Psoas muscle (tissue), 7 donors: ENCODE measurements at regions not wholly inside any gene's neighbourhood (a gene's known extent, or its start where the extent isn't known, plus 50 kb on each side); places are given as distances from the start of the nearest gene placed in this dataset.

Experiments
- ATAC-seq, 4 donors: fragments of 200-7000 bp; cut with Tn5 transposase; one replicate each; pipeline ENCODE4 v1.9.1; 2020; ENCODE audit warnings: moderate library complexity in 3 of 4, mild to moderate bottlenecking in 2 of 4
- DNase-seq, 2 donors: peaks; one replicate each; pipeline ENCODE4 v3.0.0-alpha.2; 2020
- H3K27ac ChIP-seq: fragments of 200-600 bp; one replicate; pipeline ENCODE4 v1.8.0; 2022
- H3K27me3 ChIP-seq, 3 donors: fragments of 200-600 bp in 1 of 3; one replicate each; pipeline versions ENCODE4 v1.6.1 to v1.8.0; 2013 to 2022; ENCODE audit warnings: low read length in 2 of 3, mild to moderate bottlenecking in 2 of 3, moderate library complexity in 1 of 3; ENCODE audit not compliant: insufficient read depth in 3 of 3
- H3K36me3 ChIP-seq, 2 donors: fragments of 200-600 bp in 1 of 2; one replicate each; pipeline versions ENCODE4 v1.6.1 to v1.8.0; 2013 to 2022; ENCODE audit warnings: low read depth in 1 of 2, mild to moderate bottlenecking in 1 of 2, moderate library complexity in 1 of 2; ENCODE audit not compliant: insufficient read depth in 1 of 2
- H3K4me1 ChIP-seq: fragments of 200-600 bp; one replicate; pipeline ENCODE4 v1.8.0; 2022
- H3K4me3 ChIP-seq: fragments of 200-600 bp; one replicate; pipeline ENCODE4 v1.8.0; 2022; ENCODE audit warnings: mild to moderate bottlenecking
- H3K9me3 ChIP-seq: fragments of 200-600 bp; one replicate; pipeline ENCODE4 v1.8.0; 2022
- WGBS, 3 donors: extraction: QIAGEN DNeasy Blood & Tissue Kit; methylation state at CpG; one replicate each; pipeline versions ENCODE4 v1.1.6 to v1.1.7; 2013; 5-methylcytosine and 5-hydroxymethylcytosine counted together
- intact Hi-C, 2 donors: fragments of 100-400 bp; cut with DNase I; formaldehyde crosslinking; loops; one replicate each; pipeline versions ENCODE4 v1.11.0 to v1.14.2; 2022
- TF ChIP-seq, protein P1 (sequence below): fragments of 200-600 bp; IDR thresholded peaks from one replicate; pipeline ENCODE4 v1.8.0; 2022; ENCODE audit warnings: antibody characterized with exemption
- donor health status: healthy with polysubstance abuse.
- donor health status: DM: no; HTN: no; CAD: no; lungs with moderate emphysema.
- donor health status: Bipolar disorder and iron deficiency.
- donor health status: healthy.
- donor health status: DM: yes; HTN: yes; CAD: no.
- donor health status: DM: no; HTN: no; CAD: no.
- donor health status: DM: yes; HTN: yes; CAD: no.

DNA sequence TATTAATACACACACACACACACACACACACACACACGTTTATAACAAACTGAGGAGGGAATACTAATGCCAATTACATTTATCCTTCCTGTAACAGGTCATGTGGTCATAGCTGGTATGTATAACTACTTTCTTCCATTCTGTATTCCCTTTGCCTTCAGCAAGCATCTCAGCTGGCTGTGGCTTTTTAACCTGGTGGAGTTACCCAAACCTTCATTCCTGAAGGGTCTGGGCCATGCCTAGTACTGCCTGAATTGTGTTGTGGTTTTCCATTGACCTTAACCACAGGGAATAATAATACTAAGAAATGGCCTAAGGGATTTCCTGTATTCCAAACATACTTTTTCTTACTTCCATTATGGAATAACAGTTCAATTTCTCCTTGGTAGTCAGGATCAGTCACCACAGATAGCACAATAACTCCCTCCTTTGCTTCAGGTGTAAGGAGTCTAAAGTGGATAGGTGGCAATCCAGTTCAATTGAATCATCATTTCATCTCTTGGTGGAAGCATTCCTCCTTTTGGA is 222.2 kb upstream of the MEF2C start:
- intact Hi-C loops, result no loop called here
- H3K4me3 ChIP-seq, result no peak overlapping the region
- no peak for ATAC-seq
- no peak overlapping the region for H3K27ac ChIP-seq
- 0 to 67% (median 31%) methylated on average over 1 of the region's 1 CpG for WGBS, 3 donors
- no peaks in the 10 kb centered on the region for H3K4me1 ChIP-seq
- no peaks in the 10 kb centered on the region for H3K36me3 ChIP-seq
- DNase-seq, result no peak
- H3K27me3 ChIP-seq, result no peaks in the 10 kb centered on the region
- H3K9me3 ChIP-seq, result no peaks in the 10 kb centered on the region
- TF ChIP-seq, protein P1, sequence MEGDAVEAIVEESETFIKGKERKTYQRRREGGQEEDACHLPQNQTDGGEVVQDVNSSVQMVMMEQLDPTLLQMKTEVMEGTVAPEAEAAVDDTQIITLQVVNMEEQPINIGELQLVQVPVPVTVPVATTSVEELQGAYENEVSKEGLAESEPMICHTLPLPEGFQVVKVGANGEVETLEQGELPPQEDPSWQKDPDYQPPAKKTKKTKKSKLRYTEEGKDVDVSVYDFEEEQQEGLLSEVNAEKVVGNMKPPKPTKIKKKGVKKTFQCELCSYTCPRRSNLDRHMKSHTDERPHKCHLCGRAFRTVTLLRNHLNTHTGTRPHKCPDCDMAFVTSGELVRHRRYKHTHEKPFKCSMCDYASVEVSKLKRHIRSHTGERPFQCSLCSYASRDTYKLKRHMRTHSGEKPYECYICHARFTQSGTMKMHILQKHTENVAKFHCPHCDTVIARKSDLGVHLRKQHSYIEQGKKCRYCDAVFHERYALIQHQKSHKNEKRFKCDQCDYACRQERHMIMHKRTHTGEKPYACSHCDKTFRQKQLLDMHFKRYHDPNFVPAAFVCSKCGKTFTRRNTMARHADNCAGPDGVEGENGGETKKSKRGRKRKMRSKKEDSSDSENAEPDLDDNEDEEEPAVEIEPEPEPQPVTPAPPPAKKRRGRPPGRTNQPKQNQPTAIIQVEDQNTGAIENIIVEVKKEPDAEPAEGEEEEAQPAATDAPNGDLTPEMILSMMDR, result no peak

DNA sequence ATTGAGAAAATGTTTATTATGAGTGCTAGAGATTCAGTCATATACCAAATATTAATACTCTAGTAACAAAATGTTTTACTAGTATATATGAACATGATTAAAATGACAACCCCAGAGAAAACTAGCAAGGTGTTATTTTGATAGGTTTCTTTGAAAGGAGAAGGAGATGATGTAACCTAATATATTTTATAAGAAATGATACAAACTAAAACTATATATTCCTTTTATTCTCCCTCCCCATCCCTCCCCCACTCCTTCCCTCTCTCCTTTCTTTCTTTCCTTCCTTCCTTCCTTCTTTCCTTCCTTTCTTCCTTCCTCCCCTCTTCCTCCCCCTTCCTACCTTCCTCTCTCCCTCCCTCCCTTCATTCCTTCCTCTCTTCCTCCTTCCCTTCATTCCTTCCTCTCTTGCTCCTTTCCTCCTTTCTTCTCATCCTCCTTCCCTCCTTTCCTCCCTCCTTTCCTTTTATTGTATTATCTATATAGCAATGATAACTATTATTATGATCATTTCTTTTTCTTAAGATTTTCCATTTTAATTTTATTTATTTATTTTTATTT is 215.3 kb upstream of the MEF2C start:
- no peak overlapping the region for H3K27ac ChIP-seq
- DNase-seq, result no peak
- ATAC-seq, result no peak
- TF ChIP-seq, protein P1, result no peak
- intact Hi-C loops, result no loop called here
- H3K27me3 ChIP-seq, result no peaks in the 10 kb centered on the region
- H3K4me1 ChIP-seq, result no peaks in the 10 kb centered on the region
- no peaks in the 10 kb centered on the region for H3K36me3 ChIP-seq
- H3K9me3 ChIP-seq, result no peaks in the 10 kb centered on the region
- no peak overlapping the region for H3K4me3 ChIP-seq

DNA sequence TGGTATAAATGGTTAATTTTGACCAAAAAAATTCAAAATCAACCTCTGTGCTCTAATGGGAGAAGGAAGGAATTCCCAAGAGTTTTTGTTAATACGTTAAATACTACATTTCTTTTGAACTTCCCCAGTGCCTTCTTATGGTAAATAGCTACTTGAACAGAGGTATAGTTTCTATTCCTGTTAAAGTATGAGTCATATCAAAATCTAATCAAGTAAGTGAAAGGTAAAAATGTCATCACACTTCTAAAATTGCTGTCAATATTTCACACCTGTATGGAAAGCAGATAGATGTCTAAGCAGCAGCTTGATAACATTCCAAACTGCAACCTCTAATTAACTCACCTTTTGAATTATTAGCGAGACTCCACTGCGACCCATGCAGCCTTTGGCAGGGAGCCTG is 214.1 kb upstream of the MEF2C start:
- Histone ChIP-seq H3K27me3 (no peaks in the 10 kb centered on the region), H3K4me3 (no peak overlapping the region), H3K4me1 (no peaks in the 10 kb centered on the region), H3K36me3 (no peaks in the 10 kb centered on the region), H3K9me3 (no peaks in the 10 kb centered on the region), H3K27ac (no peak overlapping the region)
- intact Hi-C loops, result no loop called here
- TF ChIP-seq, protein P1, result no peak
- 70 to 78% (median 73%) methylated on average over 3 of the region's 3 CpGs for WGBS, 3 donors
- ATAC-seq (no peak), DNase-seq (no peak)

DNA sequence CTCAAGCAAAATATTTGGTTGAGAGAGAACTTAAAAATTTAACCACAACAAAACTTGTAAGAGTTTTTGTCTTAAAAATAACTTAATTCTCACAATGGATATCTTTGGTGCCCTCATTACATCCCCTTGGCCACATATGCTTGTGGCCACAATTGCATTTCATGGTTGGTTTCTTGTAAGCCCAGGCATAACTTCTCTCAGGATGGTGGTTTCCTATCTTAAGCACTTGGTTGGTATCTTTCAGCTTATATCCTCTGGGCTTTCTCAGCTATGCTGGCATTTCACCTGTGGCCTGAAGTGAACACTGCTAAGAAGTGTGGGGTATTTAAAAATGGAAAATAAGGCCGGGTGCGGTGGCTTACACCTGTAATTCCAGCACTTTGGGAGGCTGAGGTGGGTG is 212.4 kb upstream of the MEF2C start:
- Histone ChIP-seq H3K36me3 (no peaks in the 10 kb centered on the region), H3K4me3 (no peak overlapping the region), H3K9me3 (no peaks in the 10 kb centered on the region), H3K27me3 (no peaks in the 10 kb centered on the region), H3K4me1 (no peaks in the 10 kb centered on the region), H3K27ac (no peak overlapping the region)
- TF ChIP-seq, protein P1, result no peak
- intact Hi-C loops, result no loop called here
- no peak for ATAC-seq
- 95 to 98% (median 95%) methylated on average over 2 of the region's 2 CpGs for WGBS, 3 donors
- DNase-seq, result no peak

DNA sequence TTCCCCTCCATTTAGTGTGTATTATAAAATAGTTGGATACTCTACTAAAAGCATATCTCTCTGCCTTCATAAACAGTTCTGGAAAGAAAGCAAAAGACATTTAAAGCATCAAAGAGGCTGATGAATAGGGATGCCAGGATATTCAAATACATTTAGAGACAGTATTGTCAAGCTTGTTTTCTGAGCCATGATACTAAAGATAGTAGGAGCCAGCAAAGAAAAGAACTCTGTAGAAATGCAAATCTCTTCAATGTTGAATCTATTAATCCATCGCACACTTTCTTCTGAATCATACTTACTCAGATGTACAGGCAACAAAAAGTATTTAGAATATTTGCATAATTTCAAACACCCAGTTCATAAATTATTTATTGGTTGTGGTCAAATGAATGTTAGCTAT is 207.1 kb upstream of the MEF2C start:
- TF ChIP-seq, protein P1, result no peak

More for the DNA sequence above, 207.1 kb upstream of the MEF2C start:
- DNase-seq (no peak), ATAC-seq (no peak)
- no peaks in the 10 kb centered on the region for H3K9me3 ChIP-seq
- H3K27ac ChIP-seq, result no peak overlapping the region
- 88 to 97% (median 95%) methylated on average over 1 of the region's 1 CpG for WGBS, 3 donors
- peaks cover 9% of the 10 kb centered on the region for H3K4me1 ChIP-seq
- H3K4me3 ChIP-seq, result no peak overlapping the region
- H3K36me3 ChIP-seq, result no peaks in the 10 kb centered on the region
- intact Hi-C loops, result no loop called here
- H3K27me3 ChIP-seq, result no peaks in the 10 kb centered on the region
